NOMO-1 treated with DMSO at 0.1 percent for 48 hours (cell line): ENCODE measurements at regions not wholly inside any gene's neighbourhood (a gene's known extent, or its start where the extent isn't known, plus 50 kb on each side); places are given as distances from the start of the nearest gene placed in this dataset.
"Not testable (repeated sequence)": the region's sequence is repeated elsewhere in the genome, so short reads cannot be mapped to it uniquely, and the experiment has no call there.

ENCODE experiments used
- DNase-seq: peaks from one replicate; lab custom pipeline; 2025; ENCODE audit not compliant: unreplicated experiment; lab: John Stamatoyannopoulos, UW

- DNase-seq = no peak
Measured at GRCh38 chr5:21613971-21614488, 1239.1 kb downstream of the CDH12 start.

- DNase-seq = no peak
Measured at GRCh38 chr5:21603796-21604195, 1249.3 kb downstream of the CDH12 start.

- no peak for DNase-seq
Measured at GRCh38 chr5:21594566-21594965, 1258.6 kb downstream of the CDH12 start.

GRCh38 chr5:21593261-21593660 is 1259.9 kb downstream of the CDH12 start:
- no peak for DNase-seq

GRCh38 chr5:21581508-21581907 is 1271.6 kb downstream of the CDH12 start:
- no peak for DNase-seq

DNA sequence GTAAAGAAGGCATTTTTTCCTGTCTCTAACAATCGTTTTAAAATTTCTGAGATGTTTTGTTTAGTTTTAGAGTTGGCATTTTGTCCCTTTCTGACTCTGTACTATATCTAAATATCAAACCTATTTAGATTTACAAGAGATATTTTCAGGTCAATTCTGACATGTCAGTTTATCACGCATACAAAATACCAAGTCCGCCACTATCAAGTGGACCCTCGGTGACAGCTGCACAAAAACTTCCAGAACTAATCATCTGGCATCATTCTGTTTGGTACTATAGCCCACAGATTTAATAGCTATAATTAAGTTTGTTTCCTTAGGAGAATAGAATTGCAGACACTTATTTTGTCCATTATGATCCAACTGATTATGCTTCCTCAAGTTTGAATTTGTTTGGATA is 1278.2 kb downstream of the CDH12 start:
- no peak for DNase-seq

DNA sequence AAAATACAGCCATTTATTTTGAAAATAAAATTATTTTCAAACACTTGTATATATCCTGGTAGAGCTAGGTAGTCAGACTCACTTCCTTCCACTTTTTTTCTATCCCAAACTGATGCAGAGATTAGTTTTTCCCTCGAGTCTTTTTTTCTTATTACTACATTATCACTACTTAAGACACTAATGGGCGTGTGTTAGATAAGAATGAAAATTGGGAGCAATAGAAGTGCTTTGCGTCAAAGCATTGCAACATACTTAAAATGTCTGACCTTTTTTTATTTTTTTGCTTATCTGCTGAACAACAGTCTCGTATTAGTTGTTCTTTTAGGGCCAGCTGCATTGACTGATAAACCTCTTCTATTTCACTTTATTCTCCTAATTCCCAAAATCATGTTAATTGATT is 1278.7 kb downstream of the CDH12 start:
- DNase-seq = no peak

DNA sequence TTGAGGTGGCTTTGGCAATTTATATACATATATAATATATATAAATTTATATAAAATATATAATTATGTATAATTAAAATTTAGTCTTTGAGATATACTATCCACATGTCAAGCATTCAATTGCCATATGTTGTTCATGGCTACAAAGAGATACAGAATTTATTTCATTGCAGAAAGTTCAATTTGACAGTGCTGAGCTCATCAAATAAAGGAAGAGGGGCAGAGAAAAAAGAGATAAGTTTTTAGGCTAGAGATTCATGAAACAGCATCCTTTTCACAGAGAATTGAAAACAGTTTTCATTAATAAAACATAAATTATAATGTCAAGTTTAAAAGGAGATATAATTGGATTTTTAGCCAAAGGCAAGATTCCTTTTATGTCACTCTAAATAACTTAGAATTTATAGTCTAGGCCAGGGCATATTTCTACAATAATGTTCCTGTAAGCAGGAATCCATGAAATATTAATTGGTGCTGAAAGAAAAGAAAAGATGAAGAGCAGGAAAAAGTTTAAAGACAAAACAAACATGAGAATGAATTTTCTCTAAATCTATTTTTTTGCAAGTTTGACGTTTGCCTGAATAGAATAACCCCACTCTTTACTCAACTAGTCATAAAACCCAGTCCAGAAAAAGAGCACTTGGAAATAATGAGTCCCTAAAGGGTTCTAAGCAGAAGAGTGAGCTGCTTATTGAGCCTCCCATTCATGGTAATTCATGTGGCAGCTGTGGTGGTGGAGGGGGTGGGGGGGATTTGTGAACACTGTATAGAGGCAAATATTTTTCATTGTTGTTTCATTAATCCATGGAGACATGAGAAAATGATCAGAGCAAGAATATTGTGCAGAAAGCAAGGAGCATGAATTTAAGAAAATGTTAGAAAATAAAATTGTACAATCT is 1279.5 kb downstream of the CDH12 start:
- DNase-seq = no peak

- not testable (repeated sequence) for DNase-seq
Measured at GRCh38 chr5:21571196-21571595, 1281.9 kb downstream of the CDH12 start.

DNA sequence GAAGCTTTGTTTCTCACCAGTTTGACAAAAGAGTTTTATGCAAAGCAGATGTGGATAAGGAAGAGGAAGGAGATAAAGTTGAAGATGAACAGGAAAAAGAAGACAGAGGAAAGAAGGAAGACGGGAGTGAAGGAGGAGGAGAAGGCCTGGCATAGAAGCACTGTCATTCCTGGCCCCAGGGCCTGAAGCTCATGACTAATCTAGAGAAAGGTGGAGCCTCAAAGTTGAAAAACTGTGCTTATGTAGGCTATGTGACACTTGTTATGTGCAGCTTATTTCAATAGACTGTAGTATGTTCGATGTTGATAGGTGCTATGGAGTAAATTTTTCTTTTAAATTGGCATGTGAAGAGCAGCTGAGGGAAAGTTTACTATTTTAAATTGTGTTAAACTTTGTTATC is 1294.0 kb downstream of the CDH12 start:
- DNase-seq = not testable (repeated sequence)

DNA sequence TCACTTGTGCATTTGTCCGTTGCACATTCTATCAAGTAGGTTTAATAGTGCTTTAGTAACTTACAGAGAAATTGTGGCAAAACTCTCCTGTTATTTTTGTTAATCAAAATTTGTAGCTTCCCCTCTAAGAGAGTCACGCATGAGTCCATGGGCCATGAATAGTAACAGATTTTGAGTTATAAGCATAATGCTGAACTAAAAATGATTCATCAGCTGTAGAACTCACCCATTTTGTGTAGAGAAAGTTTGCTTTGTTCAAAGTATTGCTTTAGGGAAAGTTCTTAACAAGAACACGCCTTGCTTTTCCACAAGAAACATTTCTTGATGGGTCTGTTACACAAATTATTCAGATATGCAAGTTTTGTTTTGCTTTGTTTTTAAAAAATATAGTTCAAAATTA is 1300.9 kb downstream of the CDH12 start:
- DNase-seq = not testable (repeated sequence)

DNA sequence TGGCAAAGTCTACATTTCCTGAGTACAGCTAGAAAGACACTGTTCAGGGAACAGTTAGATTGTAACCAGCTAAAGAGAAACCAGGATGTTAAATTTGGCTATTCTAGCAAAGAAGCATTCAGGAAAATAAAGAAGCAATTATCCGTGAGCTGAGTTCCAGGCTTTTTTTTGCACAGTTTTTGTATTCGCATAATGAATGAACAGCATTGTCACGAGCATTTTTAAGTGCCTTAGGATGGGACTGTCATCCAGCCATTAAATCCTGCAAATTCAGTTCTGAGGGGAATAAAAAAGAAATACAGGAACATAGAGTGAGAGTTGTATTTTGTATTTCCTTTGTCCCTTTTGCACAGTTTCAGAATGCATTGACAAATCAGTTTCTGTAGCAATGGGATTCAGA is 1302.2 kb downstream of the CDH12 start:
- DNase-seq = not testable (repeated sequence)

DNA sequence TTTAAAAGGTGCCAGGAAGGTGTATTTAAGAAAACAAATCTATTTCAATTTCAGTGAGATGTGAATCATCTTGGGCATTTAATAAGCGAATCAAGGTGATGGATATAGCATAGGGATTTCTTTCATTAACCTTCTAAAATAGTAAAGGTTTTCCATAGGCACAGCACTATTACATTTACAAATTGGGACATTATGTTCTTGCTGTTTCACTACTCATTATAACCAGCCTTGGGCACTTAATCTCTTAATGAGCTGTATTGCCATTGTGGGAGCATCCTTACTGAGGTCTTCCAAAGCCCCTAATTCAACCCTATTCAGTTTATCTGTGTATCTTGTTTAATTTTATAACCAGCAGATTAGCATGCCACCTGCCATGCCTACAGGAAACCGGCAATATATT is 1305.5 kb downstream of the CDH12 start:
- not testable (repeated sequence) for DNase-seq

GRCh38 chr5:21535114-21535513 is 1318.0 kb downstream of the CDH12 start:
- DNase-seq = not testable (repeated sequence)

DNA sequence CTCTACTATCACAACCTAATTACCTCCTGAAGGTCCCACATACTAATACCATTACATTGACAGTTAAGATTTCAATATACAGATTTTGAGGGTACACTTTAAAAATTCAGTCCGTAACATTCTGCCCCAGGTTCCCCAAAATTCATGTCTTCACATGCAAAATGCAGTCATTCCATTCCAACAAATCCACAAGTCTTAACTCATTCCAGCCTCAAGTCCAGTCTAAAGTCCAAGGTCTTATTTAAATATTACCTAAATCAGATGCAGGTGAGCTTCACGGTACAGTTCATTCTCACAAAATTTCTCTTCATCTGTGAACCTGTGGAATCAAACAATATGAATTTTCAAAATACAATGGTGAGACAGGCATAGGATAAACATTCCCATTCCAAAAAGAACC is 1332.0 kb downstream of the CDH12 start:
- not testable (repeated sequence) for DNase-seq

GRCh38 chr5:21496926-21497325 is 1356.2 kb downstream of the CDH12 start:
- DNase-seq = not testable (repeated sequence)

DNA sequence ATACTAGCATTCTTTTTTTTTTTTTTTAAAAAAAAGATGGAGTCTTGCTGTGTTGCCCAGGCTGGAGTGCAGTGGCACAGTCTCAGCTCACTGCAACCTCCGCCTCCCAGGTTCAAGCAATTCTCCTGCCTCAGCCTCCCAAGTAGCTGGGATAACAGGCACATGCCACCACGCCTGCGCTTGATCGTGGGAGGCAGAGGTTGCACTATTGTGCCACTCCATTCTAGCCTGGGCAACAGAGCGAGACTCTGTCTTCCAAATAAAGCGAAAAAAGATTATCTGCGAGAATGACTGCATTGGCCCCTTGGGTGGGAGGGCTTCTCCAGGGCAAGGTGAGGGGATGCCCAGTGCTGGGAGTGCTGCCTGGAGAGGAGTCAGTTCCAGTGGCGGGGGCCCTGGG is 1357.1 kb downstream of the CDH12 start:
- DNase-seq = not testable (repeated sequence)

GRCh38 chr5:21495235-21495634 is 1357.9 kb downstream of the CDH12 start:
- DNase-seq = not testable (repeated sequence)

DNA sequence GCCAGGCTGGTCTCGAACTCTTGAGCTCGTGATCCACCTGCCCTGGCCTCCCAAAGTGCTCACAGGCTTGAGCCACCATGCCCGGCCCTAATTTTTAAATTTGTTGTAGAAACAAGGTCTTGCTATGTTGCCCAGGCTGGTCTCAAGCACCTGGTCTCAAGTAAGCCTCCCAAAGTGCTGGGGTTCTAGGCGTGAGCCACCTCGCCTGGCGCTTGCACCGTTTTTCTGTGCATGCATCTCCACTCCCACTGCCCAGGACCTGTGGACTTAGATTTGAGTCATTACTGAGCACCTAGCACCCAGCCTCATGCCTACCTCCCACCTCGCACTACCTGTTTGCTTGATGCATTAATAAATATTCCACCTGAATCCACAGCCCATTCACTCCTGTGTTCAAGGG is 1359.1 kb downstream of the CDH12 start:
- DNase-seq = not testable (repeated sequence)

- not testable (repeated sequence) for DNase-seq
Measured at GRCh38 chr5:21491182-21491581, 1362.0 kb downstream of the CDH12 start.

GRCh38 chr5:21488828-21489227 is 1364.3 kb downstream of the CDH12 start:
- not testable (repeated sequence) for DNase-seq

DNA sequence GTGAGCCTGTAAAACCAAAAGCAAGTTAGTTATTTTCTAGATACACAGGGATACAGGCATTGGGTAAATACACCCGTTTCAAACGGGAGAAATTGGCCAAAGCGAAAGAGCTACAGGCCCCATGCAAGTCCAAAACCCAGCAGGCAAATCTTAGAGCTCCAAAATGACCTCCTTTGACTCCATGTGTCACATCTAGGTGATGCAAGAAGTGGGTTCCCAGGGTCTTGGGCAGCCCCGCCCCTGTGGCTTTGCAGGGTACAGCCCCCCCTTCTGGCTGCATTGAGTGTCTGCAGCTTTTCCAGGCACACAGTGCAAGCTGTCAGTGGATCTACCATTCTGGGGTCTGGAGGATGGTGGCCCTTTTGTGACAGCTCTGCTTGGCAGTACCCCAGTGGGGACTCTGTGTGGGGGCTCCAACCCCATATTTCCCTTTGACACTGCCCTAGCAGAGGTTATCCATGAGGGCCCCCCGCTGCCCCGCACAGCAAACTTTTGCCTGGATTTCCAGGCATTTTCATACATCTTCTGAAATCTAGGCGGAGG is 1367.6 kb downstream of the CDH12 start:
- not testable (repeated sequence) for DNase-seq
